ENCODE measurements at regions not wholly inside any gene's neighbourhood (a gene's known extent, or its start where the extent isn't known, plus 50 kb on each side); places are given as distances from the start of the nearest gene placed in this dataset.

DNA sequence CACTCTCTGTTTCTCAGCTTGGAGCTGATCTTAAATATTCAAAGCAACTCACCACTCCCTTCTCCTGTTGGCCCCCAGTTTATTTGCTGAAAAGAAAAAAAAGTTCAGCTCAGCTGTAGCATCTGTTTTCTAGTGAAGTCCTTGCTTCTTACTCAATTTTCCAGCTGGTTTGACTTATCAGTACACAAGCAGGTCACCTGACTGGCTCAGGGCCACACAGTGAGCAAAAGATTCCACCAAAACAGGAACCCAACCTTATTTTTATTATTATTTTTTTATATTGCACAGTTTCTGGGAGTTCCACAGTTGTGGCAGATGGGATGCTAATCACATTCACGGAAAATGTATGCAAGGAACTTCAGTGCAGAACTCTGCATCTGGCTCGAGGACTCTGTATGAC lies 390.7 kb upstream of the RGMA start (continued):
- TF ChIP-seq, protein P1, sequence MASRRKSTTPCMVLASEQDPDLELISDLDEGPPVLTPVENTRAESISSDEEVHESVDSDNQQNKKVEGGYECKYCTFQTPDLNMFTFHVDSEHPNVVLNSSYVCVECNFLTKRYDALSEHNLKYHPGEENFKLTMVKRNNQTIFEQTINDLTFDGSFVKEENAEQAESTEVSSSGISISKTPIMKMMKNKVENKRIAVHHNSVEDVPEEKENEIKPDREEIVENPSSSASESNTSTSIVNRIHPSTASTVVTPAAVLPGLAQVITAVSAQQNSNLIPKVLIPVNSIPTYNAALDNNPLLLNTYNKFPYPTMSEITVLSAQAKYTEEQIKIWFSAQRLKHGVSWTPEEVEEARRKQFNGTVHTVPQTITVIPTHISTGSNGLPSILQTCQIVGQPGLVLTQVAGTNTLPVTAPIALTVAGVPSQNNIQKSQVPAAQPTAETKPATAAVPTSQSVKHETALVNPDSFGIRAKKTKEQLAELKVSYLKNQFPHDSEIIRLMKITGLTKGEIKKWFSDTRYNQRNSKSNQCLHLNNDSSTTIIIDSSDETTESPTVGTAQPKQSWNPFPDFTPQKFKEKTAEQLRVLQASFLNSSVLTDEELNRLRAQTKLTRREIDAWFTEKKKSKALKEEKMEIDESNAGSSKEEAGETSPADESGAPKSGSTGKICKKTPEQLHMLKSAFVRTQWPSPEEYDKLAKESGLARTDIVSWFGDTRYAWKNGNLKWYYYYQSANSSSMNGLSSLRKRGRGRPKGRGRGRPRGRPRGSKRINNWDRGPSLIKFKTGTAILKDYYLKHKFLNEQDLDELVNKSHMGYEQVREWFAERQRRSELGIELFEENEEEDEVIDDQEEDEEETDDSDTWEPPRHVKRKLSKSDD (conservative IDR thresholded peaks at IDR 0.05; ENCODE audit: low read length), result no peak
- TF ChIP-seq, protein P2, sequence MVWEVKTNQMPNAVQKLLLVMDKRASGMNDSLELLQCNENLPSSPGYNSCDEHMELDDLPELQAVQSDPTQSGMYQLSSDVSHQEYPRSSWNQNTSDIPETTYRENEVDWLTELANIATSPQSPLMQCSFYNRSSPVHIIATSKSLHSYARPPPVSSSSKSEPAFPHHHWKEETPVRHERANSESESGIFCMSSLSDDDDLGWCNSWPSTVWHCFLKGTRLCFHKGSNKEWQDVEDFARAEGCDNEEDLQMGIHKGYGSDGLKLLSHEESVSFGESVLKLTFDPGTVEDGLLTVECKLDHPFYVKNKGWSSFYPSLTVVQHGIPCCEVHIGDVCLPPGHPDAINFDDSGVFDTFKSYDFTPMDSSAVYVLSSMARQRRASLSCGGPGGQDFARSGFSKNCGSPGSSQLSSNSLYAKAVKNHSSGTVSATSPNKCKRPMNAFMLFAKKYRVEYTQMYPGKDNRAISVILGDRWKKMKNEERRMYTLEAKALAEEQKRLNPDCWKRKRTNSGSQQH (CRISPR knock-in tag; IDR thresholded peaks at IDR 0.05), result no peak
- TF ChIP-seq ZNF77 (CRISPR knock-in tag; IDR thresholded peaks at IDR 0.05) (no peak), GATA2 (CRISPR knock-in tag; IDR thresholded peaks at IDR 0.05) (no peak), ZNF143 (CRISPR knock-in tag; IDR thresholded peaks at IDR 0.05) (no peak)
- TF ChIP-seq, protein P3, sequence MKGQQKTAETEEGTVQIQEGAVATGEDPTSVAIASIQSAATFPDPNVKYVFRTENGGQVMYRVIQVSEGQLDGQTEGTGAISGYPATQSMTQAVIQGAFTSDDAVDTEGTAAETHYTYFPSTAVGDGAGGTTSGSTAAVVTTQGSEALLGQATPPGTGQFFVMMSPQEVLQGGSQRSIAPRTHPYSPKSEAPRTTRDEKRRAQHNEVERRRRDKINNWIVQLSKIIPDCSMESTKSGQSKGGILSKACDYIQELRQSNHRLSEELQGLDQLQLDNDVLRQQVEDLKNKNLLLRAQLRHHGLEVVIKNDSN (CRISPR knock-in tag; IDR thresholded peaks at IDR 0.05), result no peak
- TF ChIP-seq, protein P4, sequence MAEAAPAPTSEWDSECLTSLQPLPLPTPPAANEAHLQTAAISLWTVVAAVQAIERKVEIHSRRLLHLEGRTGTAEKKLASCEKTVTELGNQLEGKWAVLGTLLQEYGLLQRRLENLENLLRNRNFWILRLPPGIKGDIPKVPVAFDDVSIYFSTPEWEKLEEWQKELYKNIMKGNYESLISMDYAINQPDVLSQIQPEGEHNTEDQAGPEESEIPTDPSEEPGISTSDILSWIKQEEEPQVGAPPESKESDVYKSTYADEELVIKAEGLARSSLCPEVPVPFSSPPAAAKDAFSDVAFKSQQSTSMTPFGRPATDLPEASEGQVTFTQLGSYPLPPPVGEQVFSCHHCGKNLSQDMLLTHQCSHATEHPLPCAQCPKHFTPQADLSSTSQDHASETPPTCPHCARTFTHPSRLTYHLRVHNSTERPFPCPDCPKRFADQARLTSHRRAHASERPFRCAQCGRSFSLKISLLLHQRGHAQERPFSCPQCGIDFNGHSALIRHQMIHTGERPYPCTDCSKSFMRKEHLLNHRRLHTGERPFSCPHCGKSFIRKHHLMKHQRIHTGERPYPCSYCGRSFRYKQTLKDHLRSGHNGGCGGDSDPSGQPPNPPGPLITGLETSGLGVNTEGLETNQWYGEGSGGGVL (CRISPR knock-in tag; IDR thresholded peaks at IDR 0.05), result no peak
- TF ChIP-seq, protein P5, sequence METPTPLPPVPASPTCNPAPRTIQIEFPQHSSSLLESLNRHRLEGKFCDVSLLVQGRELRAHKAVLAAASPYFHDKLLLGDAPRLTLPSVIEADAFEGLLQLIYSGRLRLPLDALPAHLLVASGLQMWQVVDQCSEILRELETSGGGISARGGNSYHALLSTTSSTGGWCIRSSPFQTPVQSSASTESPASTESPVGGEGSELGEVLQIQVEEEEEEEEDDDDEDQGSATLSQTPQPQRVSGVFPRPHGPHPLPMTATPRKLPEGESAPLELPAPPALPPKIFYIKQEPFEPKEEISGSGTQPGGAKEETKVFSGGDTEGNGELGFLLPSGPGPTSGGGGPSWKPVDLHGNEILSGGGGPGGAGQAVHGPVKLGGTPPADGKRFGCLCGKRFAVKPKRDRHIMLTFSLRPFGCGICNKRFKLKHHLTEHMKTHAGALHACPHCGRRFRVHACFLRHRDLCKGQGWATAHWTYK (CRISPR knock-in tag; IDR thresholded peaks at IDR 0.05), result no peak

Data from K562 (cell line).